ENCODE measurements at regions not wholly inside any gene's neighbourhood (a gene's known extent, or its start where the extent isn't known, plus 50 kb on each side); places are given as distances from the start of the nearest gene placed in this dataset.

- TF ChIP-seq, protein P1, sequence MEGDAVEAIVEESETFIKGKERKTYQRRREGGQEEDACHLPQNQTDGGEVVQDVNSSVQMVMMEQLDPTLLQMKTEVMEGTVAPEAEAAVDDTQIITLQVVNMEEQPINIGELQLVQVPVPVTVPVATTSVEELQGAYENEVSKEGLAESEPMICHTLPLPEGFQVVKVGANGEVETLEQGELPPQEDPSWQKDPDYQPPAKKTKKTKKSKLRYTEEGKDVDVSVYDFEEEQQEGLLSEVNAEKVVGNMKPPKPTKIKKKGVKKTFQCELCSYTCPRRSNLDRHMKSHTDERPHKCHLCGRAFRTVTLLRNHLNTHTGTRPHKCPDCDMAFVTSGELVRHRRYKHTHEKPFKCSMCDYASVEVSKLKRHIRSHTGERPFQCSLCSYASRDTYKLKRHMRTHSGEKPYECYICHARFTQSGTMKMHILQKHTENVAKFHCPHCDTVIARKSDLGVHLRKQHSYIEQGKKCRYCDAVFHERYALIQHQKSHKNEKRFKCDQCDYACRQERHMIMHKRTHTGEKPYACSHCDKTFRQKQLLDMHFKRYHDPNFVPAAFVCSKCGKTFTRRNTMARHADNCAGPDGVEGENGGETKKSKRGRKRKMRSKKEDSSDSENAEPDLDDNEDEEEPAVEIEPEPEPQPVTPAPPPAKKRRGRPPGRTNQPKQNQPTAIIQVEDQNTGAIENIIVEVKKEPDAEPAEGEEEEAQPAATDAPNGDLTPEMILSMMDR (IDR thresholded peaks at IDR 0.05): no peak
- TF ChIP-seq POLR2AphosphoS5 (IDR thresholded peaks at IDR 0.05): no peak
- no peak for TF ChIP-seq POLR2A (IDR thresholded peaks at IDR 0.05; ENCODE audit: low read depth)
- TF ChIP-seq EP300 (IDR thresholded peaks at IDR 0.05): no peak
These were observed 447.8 kb downstream of the MED10 start for GRCh38 chr5:5930561-5930960.
